ENCODE measurements at regions not wholly inside any gene's neighbourhood (a gene's known extent, or its start where the extent isn't known, plus 50 kb on each side); places are given as distances from the start of the nearest gene placed in this dataset.
"Not testable (repeated sequence)": the region's sequence is repeated elsewhere in the genome, so short reads cannot be mapped to it uniquely, and the experiment has no call there.

DNA sequence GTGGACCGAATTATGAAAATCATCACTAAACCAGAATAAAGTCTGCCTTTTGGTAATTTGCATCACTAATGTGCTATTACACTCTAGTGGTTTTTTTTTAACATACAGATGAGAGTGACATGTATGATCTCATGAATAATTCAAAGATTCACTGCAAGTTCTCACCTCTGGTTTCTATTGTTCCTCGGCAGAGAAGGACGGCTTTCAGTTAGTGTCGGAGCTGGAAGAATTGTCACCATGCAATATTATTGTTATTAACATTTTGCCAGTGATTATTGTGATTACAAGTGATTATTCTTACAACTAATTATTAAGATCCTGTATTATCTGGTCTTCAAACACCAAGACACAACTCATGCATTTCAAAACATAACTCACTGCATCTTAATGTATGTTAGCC, 366.6 kb upstream of the RPS23 start:
- ATAC-seq (no peak), DNase-seq (ENCODE audit: missing footprints) (no peak)
- intact Hi-C loops (cut with DNase I), result loop anchor here (5.0 kb wide), 1 partner anchor 788 kb away; no protein-coding TSS in a partner anchor

DNA sequence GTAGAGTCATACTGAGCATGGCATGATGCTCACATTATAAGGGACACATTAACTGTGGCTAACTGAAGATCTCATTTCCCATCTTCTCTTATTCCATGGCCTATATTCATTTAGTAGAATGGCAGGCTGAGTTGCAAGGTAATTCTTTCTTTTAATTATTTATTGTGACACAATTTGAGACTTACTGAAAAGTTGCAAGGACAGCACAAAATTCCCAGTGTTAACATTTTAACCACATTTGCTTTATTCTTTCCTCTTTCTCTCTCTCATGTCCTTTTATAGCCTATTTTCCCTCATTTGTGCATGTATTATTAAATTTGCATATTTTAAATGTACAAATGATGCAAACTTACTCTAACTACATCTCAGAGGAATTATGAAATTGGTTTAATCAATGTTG, 366.1 kb upstream of the RPS23 start:
- ATAC-seq, result no peak
- intact Hi-C loops (cut with DNase I), result loop anchor here (5.0 kb wide), 1 partner anchor 788 kb away; no protein-coding TSS in a partner anchor
- no peak for DNase-seq (ENCODE audit: missing footprints)

DNA sequence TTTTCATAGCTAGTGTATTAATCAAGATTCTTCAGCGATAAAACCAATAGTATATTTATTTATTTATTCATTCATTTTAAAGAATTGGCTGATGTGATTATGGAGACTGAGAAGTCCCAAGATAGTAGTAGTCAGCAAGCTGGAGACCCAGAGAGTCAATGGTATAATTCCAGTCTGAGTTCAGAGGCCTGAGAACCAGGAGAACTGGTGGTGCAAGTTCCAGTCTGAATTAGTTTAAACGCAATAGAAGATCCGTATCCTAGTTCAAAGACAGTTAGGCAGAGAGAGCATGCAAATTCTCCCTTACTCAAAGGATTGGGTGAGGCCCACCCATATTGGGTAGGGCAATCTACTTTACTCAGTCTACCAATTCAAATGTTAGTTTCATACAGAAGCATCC, 364.2 kb upstream of the RPS23 start:
- intact Hi-C loops (cut with DNase I), result loop anchor here (5.0 kb wide), 1 partner anchor 790 kb away; no protein-coding TSS in a partner anchor

DNA sequence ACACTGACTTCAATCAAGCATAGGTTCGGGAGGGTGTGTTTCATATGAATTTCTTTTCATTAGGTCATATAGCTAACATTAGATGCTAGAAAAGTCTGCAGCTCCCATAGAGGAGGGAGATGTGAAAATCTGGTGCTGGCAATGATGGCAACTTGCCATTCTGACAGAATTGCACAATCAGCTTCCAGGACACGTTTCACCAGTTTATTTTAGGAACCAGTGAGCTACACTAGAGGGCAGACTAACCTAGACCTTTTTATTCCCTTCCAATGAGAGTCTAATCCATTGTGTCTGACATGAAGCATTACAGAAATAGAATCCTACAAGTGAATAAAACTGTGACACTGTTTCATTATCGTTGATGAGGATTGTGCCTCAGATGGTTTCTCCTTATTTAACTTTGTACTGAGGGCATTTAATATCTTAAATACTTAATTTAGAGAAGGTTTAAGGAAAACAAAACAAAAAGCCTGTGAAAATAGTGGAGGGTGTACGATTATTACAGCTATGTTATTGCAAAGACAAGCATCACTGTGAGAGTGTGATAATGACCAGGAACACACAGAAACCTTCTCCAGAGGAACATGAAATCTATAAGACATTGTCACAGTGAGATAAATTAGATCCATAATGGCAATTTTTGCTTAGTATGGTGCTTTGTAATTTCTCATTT, 363.3 kb upstream of the RPS23 start:
- ATAC-seq (peak; percentile 91), DNase-seq (ENCODE audit: missing footprints) (no peak)
- intact Hi-C loops (cut with DNase I), result loop anchor here (1.0 to 5.0 kb wide), 3 partner anchors 289 to 922 kb away; no protein-coding TSS in a partner anchor

More for the DNA sequence above, 364.2 kb upstream of the RPS23 start:
- no peak for DNase-seq (ENCODE audit: missing footprints)
- ATAC-seq, result no peak

DNA sequence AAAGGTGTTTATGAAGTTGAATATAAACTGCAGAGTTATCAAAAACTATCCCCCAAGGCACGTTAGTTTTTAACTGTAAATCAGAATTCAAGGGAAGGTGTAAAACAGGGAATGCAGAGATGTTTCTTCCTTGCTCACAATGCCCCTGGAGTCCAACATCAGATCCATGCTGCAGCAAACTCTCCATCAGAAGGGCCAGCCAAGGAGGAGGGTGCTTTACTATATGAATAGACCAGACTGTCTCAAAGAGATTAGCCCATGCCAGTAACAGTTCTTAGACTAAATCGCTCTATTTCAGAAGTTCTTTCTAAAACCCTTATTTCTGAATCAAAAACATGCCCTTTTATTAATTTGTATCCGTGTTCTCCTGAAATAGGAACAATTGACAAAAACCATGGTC, 362.8 kb upstream of the RPS23 start:
- ATAC-seq, result no peak
- intact Hi-C loops (cut with DNase I), result loop anchor here (1.0 to 5.0 kb wide), 4 partner anchors 289 to 922 kb away; no protein-coding TSS in a partner anchor
- no peak for DNase-seq (ENCODE audit: missing footprints)

DNA sequence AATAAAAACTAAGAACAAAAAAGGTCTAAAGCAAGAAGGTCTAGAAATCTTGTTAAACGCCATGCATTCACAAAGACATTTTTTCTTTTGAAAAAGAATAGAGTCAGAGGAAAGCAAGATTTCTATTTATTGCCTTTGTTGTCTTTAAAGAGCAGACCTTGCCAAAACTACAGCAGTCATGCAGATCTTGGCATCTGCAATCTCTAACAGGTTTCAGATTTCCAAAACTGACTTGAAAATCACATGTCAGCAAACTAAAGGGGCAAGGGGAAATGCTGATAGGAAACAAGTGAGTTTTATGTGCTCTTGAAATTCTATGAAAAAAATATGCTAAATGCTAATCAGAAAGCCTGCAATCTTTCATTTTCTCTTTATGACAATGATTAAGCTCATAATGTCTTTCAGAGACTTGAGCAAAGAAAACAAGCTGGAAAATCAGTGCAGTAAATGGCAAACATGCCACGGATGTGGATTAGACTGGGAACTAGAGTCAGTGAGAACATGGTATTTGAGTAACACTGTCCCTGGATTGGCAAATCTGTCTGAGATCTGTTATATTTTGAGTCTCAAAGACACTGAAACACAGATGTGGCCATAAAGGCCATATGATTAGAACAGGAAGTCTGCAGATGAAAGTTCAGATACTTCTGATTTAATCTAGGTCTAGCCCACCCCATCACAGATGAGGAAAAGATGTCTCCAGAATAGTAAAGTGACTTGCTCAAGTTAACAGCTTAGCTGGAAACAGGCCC, 361.4 kb upstream of the RPS23 start:
- ATAC-seq, result no peak
- intact Hi-C loops (cut with DNase I), result loop anchor here (1.0 to 5.0 kb wide), 2 partner anchors 793 to 834 kb away; no protein-coding TSS in a partner anchor
- DNase-seq (ENCODE audit: missing footprints), result no peak

DNA sequence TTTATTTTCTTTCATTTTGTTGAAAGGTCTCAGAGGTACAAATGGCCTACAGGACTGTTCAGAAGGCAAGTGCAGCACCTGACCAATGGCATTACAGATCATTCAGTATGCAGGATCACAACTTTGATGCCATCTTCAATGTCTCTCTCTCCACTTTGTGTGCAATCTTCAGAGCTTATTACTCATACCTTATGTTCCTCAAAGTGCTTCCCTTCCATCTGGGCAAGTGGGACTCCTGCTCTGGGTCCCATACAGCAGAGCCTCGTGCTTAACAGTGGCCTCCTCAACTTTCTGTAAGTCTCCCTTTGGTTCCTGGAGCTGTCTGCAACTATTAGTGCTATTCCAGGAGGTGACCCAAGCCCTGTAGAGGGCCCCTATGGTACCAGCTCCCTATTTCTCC, 358.4 kb upstream of the RPS23 start:
- intact Hi-C loops (cut with DNase I), result no loop called here
- no peak for DNase-seq (ENCODE audit: missing footprints)

DNA sequence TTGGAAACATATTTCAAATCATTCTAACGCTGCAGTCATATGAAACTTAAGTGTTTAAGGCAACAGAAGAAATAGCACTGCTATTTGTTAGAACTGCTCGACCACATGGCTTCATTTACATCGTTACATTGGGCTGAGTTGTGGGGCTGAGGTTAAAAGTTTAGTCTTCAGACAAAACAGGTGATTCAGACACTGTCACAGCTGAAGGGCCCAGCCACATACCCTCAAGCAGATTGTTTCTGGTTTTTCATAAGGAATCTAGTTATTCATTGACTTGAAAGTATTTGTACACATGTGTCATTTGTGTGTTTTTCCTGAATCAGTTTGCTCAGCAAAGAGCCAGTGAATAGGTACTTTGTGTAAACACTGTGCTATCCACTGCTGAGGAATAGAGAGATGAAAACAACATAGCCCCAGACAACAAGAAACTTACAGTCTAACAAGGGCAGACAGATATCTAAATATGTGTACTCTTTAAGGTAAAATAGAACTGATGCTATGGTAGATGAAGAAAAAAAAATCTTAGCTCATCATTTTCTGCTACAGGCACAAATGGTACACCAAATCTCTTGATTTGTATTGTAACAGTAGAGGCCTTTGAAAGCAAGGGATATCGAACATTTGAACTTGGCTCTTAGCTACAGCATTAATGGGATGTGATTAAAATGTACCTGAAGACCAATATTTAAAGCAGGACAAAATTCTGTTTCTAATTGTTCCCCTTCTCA, 357.6 kb upstream of the RPS23 start:
- intact Hi-C loops (cut with DNase I), result no loop called here
- ATAC-seq, result no peak

More for the DNA sequence above, 358.4 kb upstream of the RPS23 start:
- no peak for ATAC-seq

DNA sequence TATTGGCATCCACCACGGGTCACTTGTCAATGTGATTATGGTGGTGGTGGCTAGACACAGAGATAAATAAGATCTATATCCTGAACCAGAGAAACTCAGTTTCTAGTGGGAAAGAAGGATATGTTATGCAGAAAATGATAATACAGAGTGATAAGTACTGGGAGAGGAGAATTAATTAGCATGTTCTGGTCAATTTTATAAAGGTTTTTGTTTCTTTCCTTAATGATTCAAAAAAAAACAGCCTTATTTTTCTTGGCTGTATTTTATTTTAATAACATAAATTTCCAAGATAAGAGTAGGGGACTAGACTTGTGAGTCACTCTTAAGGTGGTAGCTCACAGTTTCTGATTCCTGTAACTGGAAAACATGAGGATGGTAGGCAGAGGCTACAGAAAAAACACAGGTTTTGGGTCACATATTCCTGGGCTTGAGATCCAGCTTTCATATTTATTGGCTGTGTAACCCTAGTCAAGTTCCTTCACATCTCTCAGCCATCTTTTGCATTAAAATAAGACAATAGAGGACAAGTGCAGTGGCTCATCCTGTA, 350.3 kb upstream of the RPS23 start:
- ATAC-seq, result no peak
- intact Hi-C loops (cut with DNase I), result no loop called here
- no peak for DNase-seq (ENCODE audit: missing footprints)

More for the DNA sequence above, 357.6 kb upstream of the RPS23 start:
- DNase-seq (ENCODE audit: missing footprints), result no peak

DNA sequence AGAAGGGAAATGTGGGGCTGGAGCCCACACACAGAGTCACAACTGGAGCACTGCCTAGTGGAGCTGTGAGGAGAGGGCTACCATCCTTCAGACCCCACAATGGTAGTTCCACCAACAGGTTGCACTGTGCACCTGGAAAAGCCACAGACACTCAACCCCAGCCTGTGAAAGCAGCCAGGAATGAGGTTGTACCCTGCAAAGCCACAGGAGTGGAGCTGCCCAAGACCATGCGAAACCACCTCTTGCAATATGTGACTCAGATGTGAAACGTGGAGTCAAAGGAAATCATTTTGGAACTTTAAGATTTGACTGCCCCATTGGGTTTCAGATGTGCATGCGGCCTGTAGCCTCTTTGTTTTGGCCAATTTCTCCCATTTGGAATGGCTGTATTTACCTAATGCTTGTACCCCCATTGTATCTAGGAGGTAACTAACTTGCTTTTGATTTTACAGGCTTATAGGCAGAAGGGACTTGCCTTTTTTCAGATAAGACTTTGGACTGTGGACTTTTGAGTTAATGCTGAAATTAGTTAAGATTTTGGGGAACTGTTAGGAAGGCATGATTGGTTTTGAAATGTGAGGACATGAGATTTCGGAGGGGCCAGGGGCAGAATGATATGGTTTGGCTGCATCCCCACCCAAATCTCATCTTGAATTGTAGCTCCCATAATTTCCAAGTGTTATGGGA, 348.9 kb upstream of the RPS23 start:
- not testable (repeated sequence) for ATAC-seq; DNase-seq (ENCODE audit: missing footprints)

DNA sequence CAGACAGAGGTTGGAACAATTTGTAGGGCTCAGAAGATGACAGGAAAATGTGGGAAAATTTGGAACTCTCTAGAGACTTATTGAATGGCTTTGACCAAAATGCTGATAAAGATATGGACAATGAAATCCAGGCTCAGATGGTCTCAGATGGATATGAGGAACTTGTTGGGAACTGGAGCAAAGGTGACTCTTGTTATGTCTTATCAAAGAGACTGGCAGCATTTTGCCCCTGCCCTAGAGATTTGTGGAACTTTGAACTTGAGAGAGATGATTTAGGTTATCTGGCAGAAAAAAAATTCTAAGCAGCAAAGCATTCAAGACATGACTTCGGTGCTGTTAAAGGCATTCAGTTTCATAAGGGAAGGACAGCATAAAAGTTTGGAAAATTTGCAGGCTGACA, 347.9 kb upstream of the RPS23 start:
- ATAC-seq; DNase-seq (ENCODE audit: missing footprints); intact Hi-C loops (cut with DNase I): not testable (repeated sequence)

More for the DNA sequence above, 348.9 kb upstream of the RPS23 start:
- intact Hi-C loops (cut with DNase I), result not testable (repeated sequence)

DNA sequence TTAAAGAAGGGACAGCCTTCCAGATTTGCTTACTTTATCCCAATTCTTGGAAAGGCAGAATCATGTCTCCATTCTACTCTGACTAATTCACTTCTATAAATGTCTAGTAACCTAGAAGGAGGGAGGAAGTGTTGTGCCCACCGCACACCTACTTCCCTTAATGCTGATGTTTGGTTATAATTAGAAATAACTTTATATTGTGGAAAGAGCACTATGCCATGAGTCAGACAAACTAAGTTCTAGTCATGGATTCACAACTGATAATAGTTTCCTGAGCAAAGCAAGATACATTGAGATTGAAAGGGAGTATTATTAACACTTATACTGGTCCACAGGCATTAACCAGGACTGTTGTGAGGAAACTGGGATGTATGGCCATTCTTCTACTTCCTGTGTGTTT, 345.9 kb upstream of the RPS23 start:
- no peak for ATAC-seq
- intact Hi-C loops (cut with DNase I), result no loop called here
- no peak for DNase-seq (ENCODE audit: missing footprints)

DNA sequence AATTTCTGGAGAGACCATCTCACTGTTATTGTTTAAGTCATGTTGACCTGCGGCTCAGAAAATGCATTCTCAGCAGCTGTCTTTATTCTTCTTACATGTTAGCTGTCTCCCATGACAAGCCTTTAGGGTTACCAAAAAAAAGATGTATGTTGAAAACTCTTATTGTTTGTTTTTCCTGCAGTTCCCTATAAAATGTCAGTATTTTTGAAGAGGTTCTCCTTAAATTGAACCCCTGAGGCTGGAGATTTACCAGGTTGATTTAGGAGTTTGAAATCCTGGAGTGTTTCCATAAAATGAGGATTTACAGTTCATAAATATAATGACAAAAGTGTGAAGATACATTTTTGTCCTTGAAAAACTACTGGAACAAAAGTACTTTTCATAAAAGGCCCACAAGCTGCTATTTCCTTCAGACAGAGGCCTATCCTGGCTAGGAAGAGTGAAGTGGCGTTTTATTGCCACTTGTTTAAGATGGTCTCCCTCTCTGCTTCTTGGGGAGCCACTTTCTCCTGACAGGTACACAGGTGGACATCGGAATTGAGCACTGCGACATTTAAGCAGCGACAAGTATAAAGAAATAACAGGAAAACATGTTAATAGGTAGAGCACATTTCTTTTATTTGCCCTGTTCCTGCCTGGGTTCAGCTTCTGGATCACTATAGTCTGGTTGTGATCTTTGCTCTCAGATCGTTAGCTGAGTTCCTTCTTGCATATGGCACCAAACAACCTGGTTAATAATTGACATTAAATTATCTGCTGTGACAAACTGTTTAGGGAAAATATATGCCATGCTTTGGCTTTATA, 344.8 kb upstream of the RPS23 start:
- ATAC-seq (no peak), DNase-seq (ENCODE audit: missing footprints) (no peak)
- intact Hi-C loops (cut with DNase I), result no loop called here

DNA sequence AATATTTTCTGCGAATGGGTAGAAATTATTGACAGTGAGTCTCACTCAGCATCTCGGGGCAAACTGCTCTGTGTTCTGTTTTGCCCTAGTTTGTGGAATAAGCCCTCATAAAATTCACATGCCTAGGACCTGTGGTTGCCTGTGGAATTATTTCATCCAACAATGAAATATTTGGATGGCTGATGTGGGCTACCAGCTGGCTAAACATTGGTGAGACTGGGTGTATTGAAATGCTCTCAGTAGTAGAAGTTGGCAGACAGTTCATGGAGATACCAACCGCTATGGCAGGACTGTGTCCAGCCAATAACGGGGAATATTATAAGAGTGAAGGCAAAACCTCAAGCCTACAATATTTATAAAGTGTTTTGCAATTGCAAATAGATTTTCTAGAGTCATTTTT, 344.1 kb upstream of the RPS23 start:
- ATAC-seq, result no peak
- intact Hi-C loops (cut with DNase I), result no loop called here
- DNase-seq (ENCODE audit: missing footprints), result no peak

DNA sequence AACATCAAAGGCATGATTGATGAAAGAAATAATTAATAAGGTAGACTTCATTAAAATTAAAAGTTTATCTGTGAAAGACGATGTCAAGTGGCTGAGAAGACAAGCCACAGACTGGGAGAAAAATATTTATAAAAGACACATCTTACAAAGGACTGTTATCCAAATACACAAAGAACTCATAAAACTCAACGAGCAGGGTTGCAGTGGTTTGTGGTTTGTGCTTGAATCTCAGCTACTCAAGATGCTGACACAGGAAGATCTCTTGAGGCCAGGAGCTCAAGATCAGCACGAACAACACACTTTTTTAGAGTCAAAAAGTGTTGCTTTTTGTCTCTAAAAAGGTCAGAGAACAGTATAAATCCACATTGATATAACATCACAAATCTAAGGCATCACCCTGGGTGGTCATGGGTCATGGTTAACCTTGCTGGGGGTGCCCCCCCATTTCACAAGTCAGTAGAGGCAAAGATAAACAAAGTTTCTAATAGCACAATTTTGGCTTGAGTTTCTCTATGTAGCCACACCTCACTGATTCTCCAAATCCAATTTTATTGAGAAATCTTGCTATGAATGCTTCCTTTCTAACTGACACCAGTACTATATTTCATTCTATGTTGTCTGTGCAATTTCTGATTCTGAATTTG, 342.9 kb upstream of the RPS23 start:
- DNase-seq (ENCODE audit: missing footprints) (no peak), ATAC-seq (no peak)
- intact Hi-C loops (cut with DNase I), result no loop called here

DNA sequence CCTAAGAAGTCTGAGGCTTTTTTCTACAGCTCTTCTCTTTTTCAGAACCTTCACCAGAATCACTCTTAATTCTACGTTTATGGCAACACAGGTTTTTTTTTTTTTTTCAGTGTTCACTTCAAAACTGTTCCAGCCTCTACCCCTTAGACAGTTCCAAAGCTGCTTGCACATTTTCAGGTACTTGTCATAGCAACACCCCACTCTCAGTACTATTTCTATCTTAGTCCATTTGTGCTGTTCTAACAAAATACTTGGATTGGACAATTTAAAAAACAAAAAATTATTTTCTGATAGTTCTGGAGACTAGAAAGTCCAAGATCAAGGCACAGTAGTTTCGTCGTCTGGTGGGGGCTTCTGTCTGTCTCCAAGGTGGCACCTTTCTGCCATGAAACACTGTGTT, 340.9 kb upstream of the RPS23 start:
- ATAC-seq, result no peak
- intact Hi-C loops (cut with DNase I), result no loop called here
- no peak for DNase-seq (ENCODE audit: missing footprints)

DNA sequence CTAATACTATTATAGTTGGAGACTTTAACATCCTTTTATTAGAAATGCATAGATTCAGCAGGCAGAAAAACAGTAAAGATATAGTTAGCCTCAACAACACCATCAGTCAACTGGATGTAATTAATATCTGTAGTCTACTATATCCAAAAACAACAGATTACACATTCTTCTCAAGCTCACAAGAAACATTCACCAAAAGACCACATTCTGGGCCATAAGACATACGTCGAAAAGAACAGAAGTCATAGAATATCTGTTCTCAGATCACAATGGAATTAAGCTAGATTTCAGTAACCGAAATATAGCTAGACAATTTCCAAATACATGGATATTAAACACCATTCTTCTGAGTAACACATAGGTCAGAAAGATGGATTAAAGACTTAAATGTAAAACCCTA, 336.6 kb upstream of the RPS23 start:
- intact Hi-C loops (cut with DNase I), result no loop called here
- ATAC-seq, result no peak
- DNase-seq (ENCODE audit: missing footprints), result no peak
